HEK293 (cell line): ENCODE measurements at regions not wholly inside any gene's neighbourhood (a gene's known extent, or its start where the extent isn't known, plus 50 kb on each side); places are given as distances from the start of the nearest gene placed in this dataset.

Experiments used
- CTCF ChIA-PET: fragments of 350-600 bp; formaldehyde crosslinking; extraction: SDS; loops from one replicate; lab custom pipeline; 2021; ENCODE audit warnings: antibody characterized with exemption; lab: Yijun Ruan, JAX
- POLR2A ChIA-PET: fragments of 300-600 bp; formaldehyde crosslinking; extraction: SDS; loops from one replicate; lab custom pipeline; 2020; ENCODE audit warnings: antibody characterized with exemption, inconsistent platforms; lab: Yijun Ruan, JAX
- H3K27ac ChIP-seq: fragments of 200-500 bp; sonication (Bioruptor generic); 2 replicates; pipeline ENCODE4 v1.5.1; 2014; ENCODE audit warnings: low read depth, low read length, control low read depth, inconsistent platforms; ENCODE audit errors: extremely low read depth
- H3K36me3 ChIP-seq, 2 experiments: fragments of 200-500 bp in 1 of 2; sonication (Bioruptor generic) in 1 of 2; 1 replicate in 1 of 2; 2 replicates in 1 of 2; pipeline ENCODE4 v1.5.1; 2014 to 2017; ENCODE audit warnings: inconsistent platforms in 2 of 2, low read length in 2 of 2; ENCODE audit not compliant: control insufficient read depth in 2 of 2, insufficient read depth in 1 of 2
- H3K4me1 ChIP-seq: fragments of 200-500 bp; sonication (Bioruptor generic); 2 replicates; pipeline ENCODE4 v1.5.1; 2014; ENCODE audit warnings: mild to moderate bottlenecking, low read length, inconsistent platforms; ENCODE audit not compliant: control insufficient read depth, insufficient read depth
- H3K4me3 ChIP-seq: 2 replicates; pipeline ENCODE4 v1.5.1; 2011; ENCODE audit warnings: low read depth, mild to moderate bottlenecking, control low read depth, low read length, moderate library complexity
- H3K9me3 ChIP-seq: fragments of 200-500 bp; sonication (Bioruptor generic); 2 replicates; pipeline ENCODE4 v1.5.1; 2014; ENCODE audit warnings: low read depth, low read length, inconsistent platforms; ENCODE audit not compliant: control insufficient read depth, insufficient read depth
- BCL11B ChIP-seq: fragments of 450-650 bp; formaldehyde crosslinking; IDR thresholded peaks from 2 replicates; pipeline ENCODE4 v1.5.1; 2016; ENCODE audit warnings: low read depth, missing biosample characterization, missing genetic modification characterization
- GLI4 ChIP-seq: fragments of 450-650 bp; formaldehyde crosslinking; IDR thresholded peaks from 2 replicates; pipeline ENCODE4 v1.5.1; 2016; ENCODE audit warnings: missing biosample characterization, missing genetic modification characterization
- HOXA7 ChIP-seq: sonication (generic); formaldehyde crosslinking; IDR thresholded peaks from 2 replicates; pipeline ENCODE4 v1.8.1; 2022; ENCODE audit warnings: missing genetic modification reagents, borderline replicate concordance
- KLF9 ChIP-seq: fragments of 450-650 bp; formaldehyde crosslinking; IDR thresholded peaks from 2 replicates; pipeline ENCODE4 v1.5.1; 2016; ENCODE audit warnings: missing biosample characterization, missing genetic modification characterization, low read depth
- PRDM10 ChIP-seq: fragments of 450-650 bp; formaldehyde crosslinking; IDR thresholded peaks from 2 replicates; pipeline ENCODE4 v1.5.1; 2016; ENCODE audit warnings: missing biosample characterization, missing genetic modification characterization
- SALL2 ChIP-seq: fragments of 450-650 bp; formaldehyde crosslinking; IDR thresholded peaks from 2 replicates; pipeline ENCODE4 v1.5.0; 2017; ENCODE audit warnings: missing biosample characterization, mild to moderate bottlenecking, missing genetic modification characterization, borderline replicate concordance
- SP2 ChIP-seq: fragments of 450-650 bp; formaldehyde crosslinking; IDR thresholded peaks from 2 replicates; pipeline ENCODE4 v1.5.1; 2016; ENCODE audit warnings: missing biosample characterization, missing genetic modification characterization
- YY2 ChIP-seq: fragments of 450-650 bp; formaldehyde crosslinking; IDR thresholded peaks from 2 replicates; pipeline ENCODE4 v1.5.1; 2016; ENCODE audit warnings: missing biosample characterization, missing genetic modification characterization
- ZFP69B ChIP-seq: fragments of 450-650 bp; formaldehyde crosslinking; IDR thresholded peaks from 2 replicates; pipeline ENCODE4 v1.5.1; 2016; ENCODE audit warnings: missing biosample characterization, missing genetic modification characterization
- ZNF148 ChIP-seq: fragments of 450-650 bp; formaldehyde crosslinking; IDR thresholded peaks from 2 replicates; pipeline ENCODE4 v1.5.0; 2017; ENCODE audit warnings: missing biosample characterization, missing genetic modification characterization, borderline replicate concordance
- ZNF214 ChIP-seq: fragments of 450-650 bp; formaldehyde crosslinking; IDR thresholded peaks from 2 replicates; pipeline ENCODE4 v1.5.1; 2017; ENCODE audit warnings: missing biosample characterization, mild to moderate bottlenecking, missing genetic modification characterization, borderline replicate concordance
- ZNF24 ChIP-seq: fragments of 450-650 bp; formaldehyde crosslinking; IDR thresholded peaks from 2 replicates; pipeline ENCODE4 v1.5.1; 2016; ENCODE audit warnings: missing biosample characterization, missing genetic modification characterization
- ZNF362 ChIP-seq: fragments of 450-650 bp; formaldehyde crosslinking; IDR thresholded peaks from 2 replicates; pipeline ENCODE4 v1.5.1; 2016; ENCODE audit warnings: missing biosample characterization, missing genetic modification characterization
- ZNF654 ChIP-seq: fragments of 450-650 bp; formaldehyde crosslinking; IDR thresholded peaks from 2 replicates; pipeline ENCODE4 v1.5.1; 2016; ENCODE audit warnings: low read depth, missing biosample characterization, missing genetic modification characterization
- ZNF76 ChIP-seq: fragments of 450-650 bp; formaldehyde crosslinking; IDR thresholded peaks from 2 replicates; pipeline ENCODE4; 2016; ENCODE audit warnings: low read depth, missing biosample characterization, missing genetic modification characterization, borderline replicate concordance
- ZSCAN23 ChIP-seq: fragments of 450-650 bp; formaldehyde crosslinking; IDR thresholded peaks from 2 replicates; pipeline ENCODE4 v1.5.1; 2016; ENCODE audit warnings: missing biosample characterization, missing genetic modification characterization
- TF ChIP-seq, protein P1 (sequence below): fragments of 450-650 bp; formaldehyde crosslinking; IDR thresholded peaks from 2 replicates; pipeline ENCODE4 v1.5.1; 2016; ENCODE audit warnings: missing biosample characterization, missing genetic modification characterization, borderline replicate concordance

GRCh38 chr3:165712382-165712781 is 124.8 kb downstream of the BCHE start:
- POLR2A ChIA-PET: no interaction called here
- H3K4me3 ChIP-seq: no peak overlapping the region
- H3K4me1 ChIP-seq: no peaks in the 10 kb centered on the region
- H3K36me3 ChIP-seq: no peaks in the 10 kb centered on the region
- H3K27ac ChIP-seq: no peak overlapping the region
- CTCF ChIA-PET: no interaction called here
- no peaks in the 10 kb centered on the region for H3K9me3 ChIP-seq
- no peak for TF ChIP-seq ZNF24 (tag by site-specific recombination)
- TF ChIP-seq PRDM10 (tag by site-specific recombination): no peak
- no peak for TF ChIP-seq SP2
- TF ChIP-seq ZNF148 (tag by site-specific recombination): no peak
- TF ChIP-seq ZNF362: no peak
- TF ChIP-seq ZNF214 (tag by site-specific recombination): no peak
- no peak for TF ChIP-seq BCL11B (tag by site-specific recombination)
- TF ChIP-seq ZSCAN23 (tag by site-specific recombination): no peak
- no peak for TF ChIP-seq SALL2
- TF ChIP-seq KLF9 (tag by site-specific recombination): no peak
- TF ChIP-seq, protein P1, sequence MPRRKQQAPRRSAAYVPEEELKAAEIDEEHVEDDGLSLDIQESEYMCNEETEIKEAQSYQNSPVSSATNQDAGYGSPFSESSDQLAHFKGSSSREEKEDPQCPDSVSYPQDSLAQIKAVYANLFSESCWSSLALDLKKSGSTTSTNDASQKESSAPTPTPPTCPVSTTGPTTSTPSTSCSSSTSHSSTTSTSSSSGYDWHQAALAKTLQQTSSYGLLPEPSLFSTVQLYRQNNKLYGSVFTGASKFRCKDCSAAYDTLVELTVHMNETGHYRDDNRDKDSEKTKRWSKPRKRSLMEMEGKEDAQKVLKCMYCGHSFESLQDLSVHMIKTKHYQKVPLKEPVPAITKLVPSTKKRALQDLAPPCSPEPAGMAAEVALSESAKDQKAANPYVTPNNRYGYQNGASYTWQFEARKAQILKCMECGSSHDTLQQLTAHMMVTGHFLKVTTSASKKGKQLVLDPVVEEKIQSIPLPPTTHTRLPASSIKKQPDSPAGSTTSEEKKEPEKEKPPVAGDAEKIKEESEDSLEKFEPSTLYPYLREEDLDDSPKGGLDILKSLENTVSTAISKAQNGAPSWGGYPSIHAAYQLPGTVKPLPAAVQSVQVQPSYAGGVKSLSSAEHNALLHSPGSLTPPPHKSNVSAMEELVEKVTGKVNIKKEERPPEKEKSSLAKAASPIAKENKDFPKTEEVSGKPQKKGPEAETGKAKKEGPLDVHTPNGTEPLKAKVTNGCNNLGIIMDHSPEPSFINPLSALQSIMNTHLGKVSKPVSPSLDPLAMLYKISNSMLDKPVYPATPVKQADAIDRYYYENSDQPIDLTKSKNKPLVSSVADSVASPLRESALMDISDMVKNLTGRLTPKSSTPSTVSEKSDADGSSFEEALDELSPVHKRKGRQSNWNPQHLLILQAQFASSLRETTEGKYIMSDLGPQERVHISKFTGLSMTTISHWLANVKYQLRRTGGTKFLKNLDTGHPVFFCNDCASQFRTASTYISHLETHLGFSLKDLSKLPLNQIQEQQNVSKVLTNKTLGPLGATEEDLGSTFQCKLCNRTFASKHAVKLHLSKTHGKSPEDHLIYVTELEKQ (tag by site-specific recombination): no peak

- POLR2A ChIA-PET: no interaction called here
- Histone ChIP-seq H3K4me1 (no peaks in the 10 kb centered on the region), H3K4me3 (no peak overlapping the region), H3K36me3 (no peaks in the 10 kb centered on the region), H3K27ac (no peak overlapping the region), H3K9me3 (no peaks in the 10 kb centered on the region)
- CTCF ChIA-PET: no interaction called here
- TF ChIP-seq ZFP69B (tag by site-specific recombination) (no peak), ZNF76 (tag by site-specific recombination) (no peak), GLI4 (tag by site-specific recombination) (no peak), ZNF654 (tag by site-specific recombination) (no peak), HOXA7 (CRISPR knock-in tag) (no peak), YY2 (tag by site-specific recombination) (no peak)
Observed at GRCh38 chr3:165697910-165698309, 139.3 kb downstream of the BCHE start.
